ENCODE measurements at regions not wholly inside any gene's neighbourhood (a gene's known extent, or its start where the extent isn't known, plus 50 kb on each side); places are given as distances from the start of the nearest gene placed in this dataset.

GRCh38 chr14:98203421-98203820 lies 1068.6 kb downstream of the BCL11B start:
- TF ChIP-seq ZNF133 (tag by site-specific recombination; IDR thresholded peaks at IDR 0.05) (no peak), CTCF (tag by site-specific recombination; IDR thresholded peaks at IDR 0.05) (no peak), KLF1 (tag by site-specific recombination; IDR thresholded peaks at IDR 0.05) (no peak), KLF9 (tag by site-specific recombination; IDR thresholded peaks at IDR 0.05; ENCODE audit: low read depth) (no peak), REST (tag by site-specific recombination; IDR thresholded peaks at IDR 0.05) (no peak), ZNF274 (IDR thresholded peaks at IDR 0.05; ENCODE audit: low read length) (no peak), ZNF274 (tag by site-specific recombination; IDR thresholded peaks at IDR 0.05; ENCODE audit: borderline replicate concordance) (no peak), ZNF426 (tag by site-specific recombination; IDR thresholded peaks at IDR 0.05) (no peak), ZNF391 (tag by site-specific recombination; IDR thresholded peaks at IDR 0.05; ENCODE audit: borderline replicate concordance, low read depth) (no peak)
- TF ChIP-seq, protein P1, sequence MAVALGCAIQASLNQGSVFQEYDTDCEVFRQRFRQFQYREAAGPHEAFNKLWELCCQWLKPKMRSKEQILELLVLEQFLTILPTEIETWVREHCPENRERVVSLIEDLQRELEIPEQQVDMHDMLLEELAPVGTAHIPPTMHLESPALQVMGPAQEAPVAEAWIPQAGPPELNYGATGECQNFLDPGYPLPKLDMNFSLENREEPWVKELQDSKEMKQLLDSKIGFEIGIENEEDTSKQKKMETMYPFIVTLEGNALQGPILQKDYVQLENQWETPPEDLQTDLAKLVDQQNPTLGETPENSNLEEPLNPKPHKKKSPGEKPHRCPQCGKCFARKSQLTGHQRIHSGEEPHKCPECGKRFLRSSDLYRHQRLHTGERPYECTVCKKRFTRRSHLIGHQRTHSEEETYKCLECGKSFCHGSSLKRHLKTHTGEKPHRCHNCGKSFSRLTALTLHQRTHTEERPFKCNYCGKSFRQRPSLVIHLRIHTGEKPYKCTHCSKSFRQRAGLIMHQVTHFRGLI (tag by site-specific recombination; IDR thresholded peaks at IDR 0.05): no peak
